HG03521 (cell line): ENCODE measurements at regions not wholly inside any gene's neighbourhood (a gene's known extent, or its start where the extent isn't known, plus 50 kb on each side); places are given as distances from the start of the nearest gene placed in this dataset.
"Not testable (repeated sequence)": the region's sequence is repeated elsewhere in the genome, so short reads cannot be mapped to it uniquely, and the experiment has no call there.

ENCODE experiments used
- ATAC-seq: cut with Tn5 transposase; IDR thresholded peaks from one replicate; pipeline ENCODE4 v1.9.1; 2021; ENCODE audit warnings: mild to moderate bottlenecking, moderate library complexity; ENCODE audit not compliant: unreplicated experiment

GRCh38 chr5:163874431-163874830, 369.0 kb downstream of the MAT2B start:
- no peak for ATAC-seq

- not testable (repeated sequence) for ATAC-seq
Observed at GRCh38 chr5:163874912-163875311, 369.5 kb downstream of the MAT2B start.

- no peak for ATAC-seq
Observed at GRCh38 chr5:163877865-163878264, 372.4 kb downstream of the MAT2B start.

- no peak for ATAC-seq
Observed at GRCh38 chr5:163878490-163878889, 373.1 kb downstream of the MAT2B start.

GRCh38 chr5:163880302-163880701, 374.9 kb downstream of the MAT2B start:
- ATAC-seq, result no peak

GRCh38 chr5:163885117-163885516, 379.7 kb downstream of the MAT2B start:
- ATAC-seq, result no peak

GRCh38 chr5:163887854-163888253, 382.4 kb downstream of the MAT2B start:
- no peak for ATAC-seq

- ATAC-seq, result no peak
Observed at GRCh38 chr5:163888366-163888765, 382.9 kb downstream of the MAT2B start.

GRCh38 chr5:163889369-163889768, 383.9 kb downstream of the MAT2B start:
- ATAC-seq, result no peak

- no peak for ATAC-seq
Observed at GRCh38 chr5:163890261-163890660, 384.8 kb downstream of the MAT2B start.

GRCh38 chr5:163893281-163893680, 387.9 kb downstream of the MAT2B start:
- ATAC-seq, result no peak

GRCh38 chr5:163894645-163895044, 389.2 kb downstream of the MAT2B start:
- ATAC-seq, result no peak

GRCh38 chr5:163898873-163899272, 393.5 kb downstream of the MAT2B start:
- no peak for ATAC-seq

- not testable (repeated sequence) for ATAC-seq
Observed at GRCh38 chr5:163907783-163908182, 402.4 kb downstream of the MAT2B start.

GRCh38 chr5:163908253-163908652, 402.8 kb downstream of the MAT2B start:
- ATAC-seq, result no peak

- no peak for ATAC-seq
Observed at GRCh38 chr5:163910226-163910625, 404.8 kb downstream of the MAT2B start.

GRCh38 chr5:163912046-163912445, 406.6 kb downstream of the MAT2B start:
- no peak for ATAC-seq

GRCh38 chr5:163913548-163913947, 408.1 kb downstream of the MAT2B start:
- no peak for ATAC-seq

GRCh38 chr5:163914910-163915309, 409.5 kb downstream of the MAT2B start:
- ATAC-seq, result peak; percentile 40

- peak; percentile 61 for ATAC-seq
Observed at GRCh38 chr5:163915481-163915961, 410.1 kb downstream of the MAT2B start.

- peak; percentile 82 for ATAC-seq
Observed at GRCh38 chr5:163916376-163916775, 411.0 kb downstream of the MAT2B start.

- no peak for ATAC-seq
Observed at GRCh38 chr5:163916861-163917260, 411.4 kb downstream of the MAT2B start.

GRCh38 chr5:163917747-163918146, 412.3 kb downstream of the MAT2B start:
- ATAC-seq, result no peak
